ENCODE measurements at regions not wholly inside any gene's neighbourhood (a gene's known extent, or its start where the extent isn't known, plus 50 kb on each side); places are given as distances from the start of the nearest gene placed in this dataset.

GRCh38 chr2:15880226-15881119 lies 59.9 kb upstream of the MYCN start:
- FAIRE-seq: no peak
- no peaks in the 10 kb centered on the region for H3K4me1 Mint-ChIP-seq (ENCODE audit: low read depth, unreplicated experiment)
- Histone ChIP-seq H3K4me2 (ENCODE audit: low read length) (no peak overlapping the region), H3K9me3 (ENCODE audit: insufficient read depth, low read depth, low read length) (no peaks in the 10 kb centered on the region), H3K4me1 (ENCODE audit: insufficient read depth, low read length) (no peaks in the 10 kb centered on the region), H3K4me3 (ENCODE audit: insufficient read depth, low read depth, low read length) (no peak overlapping the region), H3K27me3 (ENCODE audit: insufficient read depth, low read length) (no peaks in the 10 kb centered on the region), H2AFZ (ENCODE audit: low read depth, low read length) (no peak overlapping the region), H4K20me1 (ENCODE audit: insufficient read depth, low read length) (no peaks in the 10 kb centered on the region), H3K36me3 (ENCODE audit: insufficient read depth, low read length) (no peaks in the 10 kb centered on the region), H3K27ac (ENCODE audit: low read depth, low read length) (no peak overlapping the region), H3K9ac (ENCODE audit: low read length) (no peak overlapping the region), H3K79me2 (ENCODE audit: insufficient read depth, low read length) (no peaks in the 10 kb centered on the region)
- no peak for DNase-seq (ENCODE audit: low read depth)
- H3K27me3 Mint-ChIP-seq (ENCODE audit: low read depth, unreplicated experiment): peaks cover 2% of the 10 kb centered on the region
- H3K4me3 Mint-ChIP-seq (ENCODE audit: unreplicated experiment): no peak overlapping the region
- no peaks in the 10 kb centered on the region for H3K36me3 Mint-ChIP-seq (ENCODE audit: low read depth, unreplicated experiment)
- H3K9me3 Mint-ChIP-seq (ENCODE audit: unreplicated experiment): peaks cover under 1% of the 10 kb centered on the region
- H3K27ac Mint-ChIP-seq (ENCODE audit: unreplicated experiment): no peak overlapping the region
- TF ChIP-seq EZH2 (IDR thresholded peaks at IDR 0.05; ENCODE audit: insufficient read depth, low read length) (no peak), CTCF (IDR thresholded peaks at IDR 0.05; ENCODE audit: insufficient read depth, low read depth, low read length) (no peak)

GRCh38 chr2:15881120-15881433 lies 59.3 kb upstream of the MYCN start:
- no peaks in the 10 kb centered on the region for H3K9me3 ChIP-seq (ENCODE audit: insufficient read depth, low read depth, low read length)
- no peaks in the 10 kb centered on the region for H3K79me2 ChIP-seq (ENCODE audit: insufficient read depth, low read length)
- peaks cover 2% of the 10 kb centered on the region for H3K27me3 Mint-ChIP-seq (ENCODE audit: low read depth, unreplicated experiment)
- no peaks in the 10 kb centered on the region for H3K4me1 ChIP-seq (ENCODE audit: insufficient read depth, low read length)
- no peak overlapping the region for H3K9ac ChIP-seq (ENCODE audit: low read length)
- no peak overlapping the region for H3K27ac ChIP-seq (ENCODE audit: low read depth, low read length)
- no peaks in the 10 kb centered on the region for H3K36me3 ChIP-seq (ENCODE audit: insufficient read depth, low read length)
- no peak overlapping the region for H3K4me3 ChIP-seq (ENCODE audit: insufficient read depth, low read depth, low read length)
- H3K27ac Mint-ChIP-seq (ENCODE audit: unreplicated experiment): no peak overlapping the region
- no peak overlapping the region for H3K4me3 Mint-ChIP-seq (ENCODE audit: unreplicated experiment)
- H2AFZ ChIP-seq (ENCODE audit: low read depth, low read length): no peak overlapping the region
- no peaks in the 10 kb centered on the region for H3K36me3 Mint-ChIP-seq (ENCODE audit: low read depth, unreplicated experiment)
- FAIRE-seq (no peak), DNase-seq (ENCODE audit: low read depth) (no peak)
- no peak for TF ChIP-seq EZH2 (IDR thresholded peaks at IDR 0.05; ENCODE audit: insufficient read depth, low read length)
- no peak for TF ChIP-seq CTCF (IDR thresholded peaks at IDR 0.05; ENCODE audit: insufficient read depth, low read depth, low read length)
- H3K4me1 Mint-ChIP-seq (ENCODE audit: low read depth, unreplicated experiment): no peaks in the 10 kb centered on the region
- H3K4me2 ChIP-seq (ENCODE audit: low read length): no peak overlapping the region
- H4K20me1 ChIP-seq (ENCODE audit: insufficient read depth, low read length): no peaks in the 10 kb centered on the region
- H3K9me3 Mint-ChIP-seq (ENCODE audit: unreplicated experiment): no peaks in the 10 kb centered on the region
- no peaks in the 10 kb centered on the region for H3K27me3 ChIP-seq (ENCODE audit: insufficient read depth, low read length)

GRCh38 chr2:15881676-15882075 lies 58.7 kb upstream of the MYCN start:
- Histone ChIP-seq H3K4me3 (ENCODE audit: insufficient read depth, low read depth, low read length) (no peak overlapping the region), H3K4me2 (ENCODE audit: low read length) (no peak overlapping the region), H3K9ac (ENCODE audit: low read length) (no peak overlapping the region), H3K36me3 (ENCODE audit: insufficient read depth, low read length) (no peaks in the 10 kb centered on the region), H3K9me3 (ENCODE audit: insufficient read depth, low read depth, low read length) (no peaks in the 10 kb centered on the region), H3K4me1 (ENCODE audit: insufficient read depth, low read length) (no peaks in the 10 kb centered on the region), H2AFZ (ENCODE audit: low read depth, low read length) (no peak overlapping the region), H3K27me3 (ENCODE audit: insufficient read depth, low read length) (no peaks in the 10 kb centered on the region), H3K27ac (ENCODE audit: low read depth, low read length) (no peak overlapping the region), H3K79me2 (ENCODE audit: insufficient read depth, low read length) (no peaks in the 10 kb centered on the region), H4K20me1 (ENCODE audit: insufficient read depth, low read length) (no peaks in the 10 kb centered on the region)
- FAIRE-seq: no peak
- Mint-ChIP-seq H3K27me3 (ENCODE audit: low read depth, unreplicated experiment) (peaks cover 2% of the 10 kb centered on the region), H3K4me3 (ENCODE audit: unreplicated experiment) (no peak overlapping the region), H3K36me3 (ENCODE audit: low read depth, unreplicated experiment) (no peaks in the 10 kb centered on the region), H3K27ac (ENCODE audit: unreplicated experiment) (no peak overlapping the region), H3K9me3 (ENCODE audit: unreplicated experiment) (no peaks in the 10 kb centered on the region), H3K4me1 (ENCODE audit: low read depth, unreplicated experiment) (no peaks in the 10 kb centered on the region)
- TF ChIP-seq EZH2 (IDR thresholded peaks at IDR 0.05; ENCODE audit: insufficient read depth, low read length) (no peak), CTCF (IDR thresholded peaks at IDR 0.05; ENCODE audit: insufficient read depth, low read depth, low read length) (no peak)
- no peak for DNase-seq (ENCODE audit: low read depth)

All from astrocyte (in vitro differentiated cells and primary cell).